GM13977 (cell line): ENCODE measurements at regions not wholly inside any gene's neighbourhood (a gene's known extent, or its start where the extent isn't known, plus 50 kb on each side); places are given as distances from the start of the nearest gene placed in this dataset.

Experiments used
- DNase-seq: peaks from one replicate; pipeline ENCODE4 v3.0.0; 2012; ENCODE audit warnings: low spot score
- in situ Hi-C: fragments of 300-500 bp; cut with MboI; formaldehyde crosslinking; loops from one replicate; pipeline ENCODE4 v1.12.0; 2022; ENCODE audit warnings: low sequenced_read_pairs, low pct_unique_long_range_greater_than_20kb, mixed read lengths, inconsistent platforms; ENCODE audit not compliant: unreplicated experiment
- TF ChIP-seq, protein P1 (sequence below): IDR thresholded peaks from 2 replicates; pipeline ENCODE4 v1.5.1; 2012; ENCODE audit warnings: mild to moderate bottlenecking, control low read depth; ENCODE audit not compliant: insufficient read depth; ENCODE audit errors: extremely low read depth, missing control alignments

DNA sequence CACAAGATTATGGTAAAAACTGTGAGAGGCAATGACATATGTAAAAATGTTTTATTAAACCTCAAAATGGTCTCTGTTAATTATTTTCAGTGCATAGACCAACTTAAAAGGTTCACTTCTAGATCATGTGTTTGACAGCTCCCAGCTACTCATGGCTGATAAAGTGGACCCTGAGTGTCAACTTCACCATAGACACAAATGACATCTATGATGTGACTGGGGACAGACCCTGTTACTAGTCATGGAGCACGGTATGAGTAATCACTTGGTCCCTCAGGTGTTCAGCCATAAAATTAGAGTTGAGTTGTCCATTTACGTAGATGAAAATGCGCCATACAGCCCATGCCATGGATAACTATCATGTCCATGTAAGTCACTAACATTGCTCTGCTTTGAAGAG, 199.8 kb downstream of the ZNF365 start:
- in situ Hi-C loops = no loop called here
- TF ChIP-seq, protein P1, sequence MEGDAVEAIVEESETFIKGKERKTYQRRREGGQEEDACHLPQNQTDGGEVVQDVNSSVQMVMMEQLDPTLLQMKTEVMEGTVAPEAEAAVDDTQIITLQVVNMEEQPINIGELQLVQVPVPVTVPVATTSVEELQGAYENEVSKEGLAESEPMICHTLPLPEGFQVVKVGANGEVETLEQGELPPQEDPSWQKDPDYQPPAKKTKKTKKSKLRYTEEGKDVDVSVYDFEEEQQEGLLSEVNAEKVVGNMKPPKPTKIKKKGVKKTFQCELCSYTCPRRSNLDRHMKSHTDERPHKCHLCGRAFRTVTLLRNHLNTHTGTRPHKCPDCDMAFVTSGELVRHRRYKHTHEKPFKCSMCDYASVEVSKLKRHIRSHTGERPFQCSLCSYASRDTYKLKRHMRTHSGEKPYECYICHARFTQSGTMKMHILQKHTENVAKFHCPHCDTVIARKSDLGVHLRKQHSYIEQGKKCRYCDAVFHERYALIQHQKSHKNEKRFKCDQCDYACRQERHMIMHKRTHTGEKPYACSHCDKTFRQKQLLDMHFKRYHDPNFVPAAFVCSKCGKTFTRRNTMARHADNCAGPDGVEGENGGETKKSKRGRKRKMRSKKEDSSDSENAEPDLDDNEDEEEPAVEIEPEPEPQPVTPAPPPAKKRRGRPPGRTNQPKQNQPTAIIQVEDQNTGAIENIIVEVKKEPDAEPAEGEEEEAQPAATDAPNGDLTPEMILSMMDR = no peak
- DNase-seq = no peak

DNA sequence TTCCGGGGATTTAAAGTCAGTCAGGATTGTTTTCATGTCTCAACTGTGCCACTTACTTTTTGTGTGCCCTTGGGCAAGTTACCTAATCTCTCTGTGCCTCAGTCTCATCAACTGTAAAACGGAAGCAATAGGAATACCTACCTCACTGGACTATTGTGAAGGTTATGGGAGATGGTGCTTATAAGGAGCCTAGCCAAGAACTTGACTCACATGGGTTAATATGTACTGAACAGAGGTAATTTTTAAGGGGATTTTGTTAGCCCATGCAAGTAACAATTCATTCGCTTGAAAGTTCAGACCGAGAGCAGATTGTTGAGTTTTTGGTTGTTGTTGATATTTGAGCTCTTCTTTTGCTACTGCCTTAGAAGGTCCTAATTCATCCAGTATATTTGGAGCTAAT, 202.9 kb downstream of the ZNF365 start:
- DNase-seq = no peak
- in situ Hi-C loops = no loop called here
- TF ChIP-seq, protein P1 = no peak

GRCh38 chr10:62577666-62578291, 203.6 kb downstream of the ZNF365 start:
- no peak for DNase-seq
- in situ Hi-C loops = no loop called here
- TF ChIP-seq, protein P1 = no peak

GRCh38 chr10:62578301-62578700, 204.1 kb downstream of the ZNF365 start:
- in situ Hi-C loops = no loop called here
- DNase-seq = no peak
- TF ChIP-seq, protein P1 = no peak

- no peak for DNase-seq
- TF ChIP-seq, protein P1 = no peak
- in situ Hi-C loops = no loop called here
Observed at GRCh38 chr10:62578916-62579315, 204.7 kb downstream of the ZNF365 start.

- no peak for DNase-seq
- in situ Hi-C loops = no loop called here
Observed at GRCh38 chr10:62580396-62580795, 206.2 kb downstream of the ZNF365 start.

More at GRCh38 chr10:62580396-62580795, 206.2 kb downstream of the ZNF365 start:
- TF ChIP-seq, protein P1 = no peak
